GM18951 (cell line): ENCODE measurements at regions not wholly inside any gene's neighbourhood (a gene's known extent, or its start where the extent isn't known, plus 50 kb on each side); places are given as distances from the start of the nearest gene placed in this dataset.

ENCODE experiments used
- POLR2A ChIP-seq: IDR thresholded peaks from 4 replicates; pipeline ENCODE4 v1.6.1; 2011; ENCODE audit warnings: mild to moderate bottlenecking; ENCODE audit not compliant: insufficient read length, insufficient read depth; ENCODE audit errors: extremely low read depth
- in situ Hi-C: fragments of 300-500 bp; cut with MboI; formaldehyde crosslinking; loops from one replicate; pipeline ENCODE4 v1.12.0; 2022; ENCODE audit warnings: low sequenced_read_pairs, mixed read lengths, inconsistent platforms; ENCODE audit not compliant: unreplicated experiment

DNA sequence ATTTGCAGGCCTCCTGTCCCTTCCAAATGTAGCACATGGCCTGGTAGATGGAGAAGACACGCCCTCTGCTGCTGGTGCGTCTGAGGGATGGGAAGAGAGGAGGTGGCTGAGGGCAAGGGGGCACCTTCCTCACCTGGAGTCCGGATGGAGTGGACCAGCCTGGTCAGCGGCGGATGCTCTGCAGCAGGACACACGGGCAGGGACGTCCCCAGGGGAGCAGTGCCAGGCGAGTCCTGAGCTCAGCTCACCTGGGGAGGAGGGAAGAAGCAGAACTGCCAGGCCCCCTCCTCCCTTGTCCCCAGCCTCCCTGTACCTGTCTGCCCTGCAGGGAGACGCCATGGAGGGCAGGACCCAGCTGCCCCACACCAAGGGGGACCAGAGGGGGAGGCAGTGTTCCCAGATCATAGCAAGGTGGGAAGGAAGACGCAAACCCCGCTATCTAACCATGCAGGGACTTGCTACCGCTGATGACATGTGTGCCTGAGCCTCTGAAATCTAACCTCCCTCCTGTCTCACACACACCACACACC lies 1495.9 kb downstream of the BRD1 start:
- in situ Hi-C loops: no loop called here
- no peak for TF ChIP-seq POLR2A

GRCh38 chr22:48331266-48331665 lies 1496.4 kb downstream of the BRD1 start:
- in situ Hi-C loops: no loop called here
- TF ChIP-seq POLR2A: no peak

GRCh38 chr22:48327721-48328120 lies 1500.0 kb downstream of the BRD1 start:
- in situ Hi-C loops: no loop called here
- no peak for TF ChIP-seq POLR2A

- no peak for TF ChIP-seq POLR2A
- in situ Hi-C loops: no loop called here
Measured at GRCh38 chr22:48323746-48324145, 1503.9 kb downstream of the BRD1 start.

DNA sequence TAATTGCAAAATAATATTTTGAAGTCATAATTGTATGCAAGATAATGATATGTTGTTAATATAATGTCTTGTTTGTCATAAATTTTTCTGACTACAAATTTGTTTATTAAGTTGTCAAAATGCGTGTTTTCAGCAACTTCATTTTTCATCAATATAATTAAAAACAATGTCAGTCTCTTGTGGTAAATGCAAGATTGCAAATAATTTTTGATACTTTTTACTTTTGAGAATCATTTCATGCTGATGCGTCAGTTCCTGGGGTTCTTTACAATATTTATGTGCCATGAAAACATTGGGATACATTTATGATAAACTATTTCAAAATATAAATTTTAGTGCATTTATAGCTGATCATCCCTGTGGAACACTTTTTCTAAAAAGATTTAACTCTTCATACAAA lies 1504.8 kb downstream of the BRD1 start:
- in situ Hi-C loops: no loop called here
- TF ChIP-seq POLR2A: no peak

- in situ Hi-C loops: no loop called here
Measured at GRCh38 chr22:48321986-48322545, 1505.6 kb downstream of the BRD1 start.

GRCh38 chr22:48320683-48321451 lies 1506.8 kb downstream of the BRD1 start:
- no peak for TF ChIP-seq POLR2A
- in situ Hi-C loops: no loop called here

More at GRCh38 chr22:48321986-48322545, 1505.6 kb downstream of the BRD1 start:
- TF ChIP-seq POLR2A: no peak

DNA sequence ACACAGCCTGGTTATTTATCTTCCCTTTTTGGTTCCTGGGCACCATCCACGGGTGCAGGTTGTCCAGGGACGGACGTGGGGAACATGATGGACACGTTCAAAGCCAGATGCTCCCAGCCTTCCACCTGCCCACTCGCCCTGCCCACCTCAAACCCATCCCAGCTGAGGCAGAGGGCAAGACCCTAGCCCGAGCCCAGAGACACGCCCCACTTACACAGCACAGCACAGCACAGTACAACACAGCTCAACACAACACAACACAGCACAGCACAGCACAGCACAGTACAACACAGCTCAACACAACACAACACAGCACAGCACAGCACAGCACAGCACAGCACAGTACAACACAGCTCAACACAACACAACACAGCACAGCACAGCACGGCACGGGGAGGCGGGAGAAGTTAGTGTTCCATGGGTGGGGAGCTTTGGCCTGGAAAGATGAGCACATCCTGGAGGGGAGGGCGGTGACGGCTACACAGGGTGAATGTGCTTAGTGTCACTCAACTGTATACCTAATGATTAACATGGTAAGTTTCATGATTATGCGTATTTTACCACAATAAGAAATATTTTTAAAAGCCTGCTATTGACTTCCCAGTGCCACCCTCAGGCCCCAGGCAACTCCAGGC lies 1507.5 kb downstream of the BRD1 start:
- TF ChIP-seq POLR2A: no peak
- in situ Hi-C loops: no loop called here

GRCh38 chr22:48319321-48320047 lies 1508.2 kb downstream of the BRD1 start:
- TF ChIP-seq POLR2A: no peak
- in situ Hi-C loops: no loop called here

GRCh38 chr22:48318575-48319320 lies 1508.9 kb downstream of the BRD1 start:
- in situ Hi-C loops: no loop called here
- TF ChIP-seq POLR2A: no peak

- no peak for TF ChIP-seq POLR2A
- in situ Hi-C loops: no loop called here
Measured at GRCh38 chr22:48318173-48318572, 1509.5 kb downstream of the BRD1 start.
